Body of pancreas (tissue), 4 donors: ENCODE measurements at regions not wholly inside any gene's neighbourhood (a gene's known extent, or its start where the extent isn't known, plus 50 kb on each side); places are given as distances from the start of the nearest gene placed in this dataset.
"Not testable (repeated sequence)": the region's sequence is repeated elsewhere in the genome, so short reads cannot be mapped to it uniquely, and the experiment has no call there.

Source experiments
- ATAC-seq: fragments of 150-250 bp; one replicate; pipeline ENCODE4 v1.9.1; 2016
- DNase-seq, 4 donors: peaks; one replicate each; pipeline ENCODE4 v3.0.0-alpha.2; 2019
- H3K27ac ChIP-seq, 4 donors: fragments of 200-600 bp; sonication (generic); 1 replicate in 3 of 4; 2 replicates in 1 of 4; pipeline versions ENCODE4 v1.5.1 to v1.6.1; 2016 to 2019; ENCODE audit warnings: mild to moderate bottlenecking in 1 of 4, mixed read lengths in 1 of 4, moderate library complexity in 1 of 4
- H3K27me3 ChIP-seq, 2 donors: fragments of 200-600 bp; sonication (generic); one replicate each; pipeline ENCODE4 v1.6.0; 2016; ENCODE audit warnings: mild to moderate bottlenecking in 1 of 2
- H3K36me3 ChIP-seq, 2 donors: fragments of 200-600 bp; sonication (generic); replicated peaks in 1 of 2; 2 replicates each; pipeline ENCODE4 v1.5.1; 2016; ENCODE audit warnings: low read depth in 2 of 2; ENCODE audit not compliant: insufficient read depth in 1 of 2
- H3K4me1 ChIP-seq: fragments of 200-600 bp; sonication (generic); one replicate; pipeline ENCODE4 v1.6.0; 2016
- H3K4me3 ChIP-seq, 2 donors: fragments of 200-600 bp; sonication (generic); 1 replicate in 1 of 2; 2 replicates in 1 of 2; pipeline ENCODE4 v1.5.1; 2016 to 2019
- H3K9me3 ChIP-seq, 3 donors: fragments of 200-600 bp; sonication (generic); 1 replicate in 2 of 3; 2 replicates in 1 of 3; pipeline ENCODE4 v1.5.1; 2016
- POLR2A ChIP-seq, 3 donors: fragments of 450-650 bp; IDR thresholded peaks; one replicate each; pipeline ENCODE4 v1.6.1; 2016; ENCODE audit warnings: antibody characterized with exemption in 3 of 3, mild to moderate bottlenecking in 2 of 3
- WGBS, 2 donors: methylation state at CpG; one replicate each; pipeline ENCODE4 v1.1.5; 2017; 5-methylcytosine and 5-hydroxymethylcytosine counted together
- intact Hi-C: fragments of 100-400 bp; cut with DNase I; formaldehyde crosslinking; loops from one replicate; pipeline ENCODE4 v1.15.1; 2023
- TF ChIP-seq, protein P1 (sequence below), 7 experiments: fragments of 450-650 bp in 4 of 7; fragments of 200-600 bp in 3 of 7; sonication (generic) in 3 of 7; IDR thresholded peaks; one replicate each; pipeline ENCODE4 v1.5.1; 2016 to 2019; ENCODE audit warnings: antibody characterized with exemption in 7 of 7

GRCh38 chr1:38481871-38482826 is 377.4 kb downstream of the RRAGC start:
- H3K4me3 ChIP-seq, result no peak overlapping the region
- no peak for TF ChIP-seq POLR2A (IDR thresholded peaks at IDR 0.05)
- ATAC-seq (no peak), DNase-seq (no peak)
- WGBS, 2 donors, result 45 to 69% methylated on average over 9 to 11 of the region's 11 CpGs
- no peaks in the 10 kb centered on the region for H3K4me1 ChIP-seq
- no peak overlapping the region for H3K27ac ChIP-seq
- intact Hi-C loops, result no loop called here
- no peaks in the 10 kb centered on the region for H3K9me3 ChIP-seq
- H3K27me3 ChIP-seq, result no peaks in the 10 kb centered on the region
- no peaks in the 10 kb centered on the region for H3K36me3 ChIP-seq

GRCh38 chr1:38479662-38480061 is 379.9 kb downstream of the RRAGC start:
- intact Hi-C loops, H3K27ac ChIP-seq, H3K27me3 ChIP-seq, H3K4me3 ChIP-seq, DNase-seq, H3K9me3 ChIP-seq, H3K36me3 ChIP-seq, ATAC-seq: not testable (repeated sequence)
- H3K4me1 ChIP-seq, result peaks cover 17% of the 10 kb centered on the region
- WGBS, 2 donors, result 75% methylated on average over 2 of the region's 2 CpGs

DNA sequence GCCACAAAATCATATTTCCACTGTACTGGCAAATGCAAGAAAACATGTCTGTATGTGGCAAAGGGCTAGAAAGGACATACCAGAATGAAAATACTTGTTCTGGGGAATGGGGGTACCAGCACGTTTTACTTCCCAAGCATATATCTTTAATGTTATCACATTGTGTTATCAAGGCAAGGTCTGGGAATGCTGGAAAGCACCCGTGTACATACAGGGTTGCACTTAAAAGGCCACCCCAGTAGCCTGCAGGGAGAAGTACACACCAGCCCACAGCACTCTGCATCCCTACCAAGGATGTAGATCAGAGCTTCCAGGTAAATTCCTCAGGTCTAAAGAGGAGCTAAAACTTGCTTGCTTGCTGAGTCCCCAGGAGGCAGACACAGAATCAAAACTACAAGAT is 381.8 kb downstream of the RRAGC start:
- TF ChIP-seq, protein P1, sequence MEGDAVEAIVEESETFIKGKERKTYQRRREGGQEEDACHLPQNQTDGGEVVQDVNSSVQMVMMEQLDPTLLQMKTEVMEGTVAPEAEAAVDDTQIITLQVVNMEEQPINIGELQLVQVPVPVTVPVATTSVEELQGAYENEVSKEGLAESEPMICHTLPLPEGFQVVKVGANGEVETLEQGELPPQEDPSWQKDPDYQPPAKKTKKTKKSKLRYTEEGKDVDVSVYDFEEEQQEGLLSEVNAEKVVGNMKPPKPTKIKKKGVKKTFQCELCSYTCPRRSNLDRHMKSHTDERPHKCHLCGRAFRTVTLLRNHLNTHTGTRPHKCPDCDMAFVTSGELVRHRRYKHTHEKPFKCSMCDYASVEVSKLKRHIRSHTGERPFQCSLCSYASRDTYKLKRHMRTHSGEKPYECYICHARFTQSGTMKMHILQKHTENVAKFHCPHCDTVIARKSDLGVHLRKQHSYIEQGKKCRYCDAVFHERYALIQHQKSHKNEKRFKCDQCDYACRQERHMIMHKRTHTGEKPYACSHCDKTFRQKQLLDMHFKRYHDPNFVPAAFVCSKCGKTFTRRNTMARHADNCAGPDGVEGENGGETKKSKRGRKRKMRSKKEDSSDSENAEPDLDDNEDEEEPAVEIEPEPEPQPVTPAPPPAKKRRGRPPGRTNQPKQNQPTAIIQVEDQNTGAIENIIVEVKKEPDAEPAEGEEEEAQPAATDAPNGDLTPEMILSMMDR (IDR thresholded peaks at IDR 0.05), result no peak
- TF ChIP-seq POLR2A (IDR thresholded peaks at IDR 0.05), result no peak
- Histone ChIP-seq H3K4me3 (no peak overlapping the region), H3K27ac (no peak overlapping the region), H3K9me3 (no peaks in the 10 kb centered on the region), H3K4me1 (peaks cover 17% of the 10 kb centered on the region), H3K27me3 (peaks cover 0 to 10% of the 10 kb centered on the region in 2 donors), H3K36me3 (no peaks in the 10 kb centered on the region)
- 34% methylated on average over 2 of the region's 2 CpGs for WGBS, 2 donors
- ATAC-seq (no peak), DNase-seq (no peak)
- intact Hi-C loops, result no loop called here

DNA sequence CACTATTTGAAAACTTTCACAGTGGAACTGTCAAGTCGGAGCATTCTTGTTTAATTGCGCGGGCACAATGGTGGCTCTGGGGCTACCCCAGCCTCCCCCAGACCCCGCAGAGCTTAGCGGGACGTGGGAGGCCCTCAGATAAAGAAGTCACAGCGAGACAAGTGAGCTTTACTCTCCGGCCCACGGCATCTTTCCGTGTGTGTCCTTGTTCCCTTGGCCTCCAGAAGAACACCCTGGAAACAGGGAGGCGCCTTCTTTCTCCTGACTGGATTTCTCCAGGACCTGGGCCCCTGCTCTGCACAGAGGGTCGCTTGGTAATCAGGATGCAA is 382.8 kb downstream of the RRAGC start:
- no peak for DNase-seq
- TF ChIP-seq, protein P1 (IDR thresholded peaks at IDR 0.05), result no peak
- no peak for TF ChIP-seq POLR2A (IDR thresholded peaks at IDR 0.05)
- H3K27me3 ChIP-seq, result peaks cover 0 to 10% of the 10 kb centered on the region in 2 donors
- no peak overlapping the region for H3K4me3 ChIP-seq
- 49 to 52% methylated on average over 12 of the region's 12 CpGs for WGBS, 2 donors
- peaks cover 17% of the 10 kb centered on the region for H3K4me1 ChIP-seq
- no peaks in the 10 kb centered on the region for H3K9me3 ChIP-seq
- no peak for ATAC-seq
- intact Hi-C loops, result no loop called here
- H3K27ac ChIP-seq, result no peak overlapping the region
- no peaks in the 10 kb centered on the region for H3K36me3 ChIP-seq

DNA sequence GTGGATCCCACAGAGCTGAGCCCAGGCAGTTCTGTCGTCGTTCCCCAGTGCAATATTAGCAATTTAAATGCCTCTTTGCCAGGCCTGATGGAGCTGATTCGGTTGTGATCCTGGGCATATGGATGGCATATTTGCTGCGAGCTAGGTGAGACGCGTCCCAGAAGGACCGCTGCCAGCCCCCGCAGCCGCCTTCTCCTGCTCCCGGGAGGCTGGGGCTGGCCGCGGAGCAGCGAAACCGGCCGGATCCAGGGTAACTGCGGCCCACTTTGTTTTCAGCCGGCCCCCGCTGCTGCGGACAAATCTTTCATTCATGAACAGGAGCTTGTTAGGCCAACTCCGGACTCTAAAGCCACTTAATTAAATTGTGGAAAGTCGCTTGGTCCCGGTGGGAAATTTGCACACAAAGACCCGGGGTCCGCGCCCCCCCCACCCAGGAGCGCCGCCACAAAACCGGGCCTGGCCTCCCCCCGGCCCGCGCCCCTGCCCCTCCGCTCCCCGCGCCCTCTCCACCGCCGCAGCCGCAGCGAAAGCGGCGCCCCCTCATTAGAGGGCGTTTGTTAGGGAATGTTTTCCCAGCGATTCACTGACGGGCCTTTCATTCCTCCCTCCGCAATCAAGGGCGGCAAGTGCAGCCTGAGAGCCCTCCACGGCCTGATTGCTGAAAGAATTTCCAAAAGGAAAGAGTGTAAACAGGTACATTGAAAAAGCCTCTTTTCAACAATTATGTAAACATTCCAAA is 383.3 kb downstream of the RRAGC start:
- Histone ChIP-seq H3K27me3 (peaks cover 0 to 10% of the 10 kb centered on the region in 2 donors), H3K4me1 (peaks cover 17% of the 10 kb centered on the region), H3K36me3 (no peaks in the 10 kb centered on the region), H3K27ac (no peak overlapping the region), H3K4me3 (peak overlapping the region in 1 of 2 donors; percentile 7), H3K9me3 (no peaks in the 10 kb centered on the region)
- ATAC-seq (peak; percentile 18), DNase-seq (no peak)
- intact Hi-C loops, result no loop called here
- WGBS, 2 donors, result 4 to 6% methylated on average over 26 to 42 of the region's 46 CpGs
- no peak for TF ChIP-seq POLR2A (IDR thresholded peaks at IDR 0.05)
- TF ChIP-seq, protein P1 (IDR thresholded peaks at IDR 0.05), result no peak
